IMR-90 (cell line): ENCODE measurements at regions not wholly inside any gene's neighbourhood (a gene's known extent, or its start where the extent isn't known, plus 50 kb on each side); places are given as distances from the start of the nearest gene placed in this dataset.

Experiments used
- ATAC-seq: fragments of 200-7000 bp; cut with Tn5 transposase; 2 replicates; pipeline ENCODE4 v1.9.1; 2020; ENCODE audit warnings: low read depth, mild to moderate bottlenecking, moderate library complexity
- BruUV-seq: library from RNA; stranded (reverse); fragments of 400-500 nt; replicated peaks from 2 replicates; lab custom pipeline; 2021; lab: Mats Ljungman, UMichigan
- CTCF ChIA-PET: fragments of 300-600 bp; formaldehyde crosslinking; extraction: SDS; loops from one replicate; lab custom pipeline; 2021; ENCODE audit warnings: antibody characterized with exemption; lab: Yijun Ruan, JAX
- POLR2A ChIA-PET: fragments of 300-600 bp; sonication (Branson Sonifier 250); formaldehyde crosslinking; loops from one replicate; lab custom pipeline; 2022; ENCODE audit warnings: antibody characterized with exemption; ENCODE audit not compliant: unreplicated experiment; lab: Charles Lee
- DNase-seq: peaks from one replicate; pipeline ENCODE4 v3.0.0; 2013
- H2AFZ ChIP-seq: replicated peaks from 2 replicates; pipeline ENCODE3; 2013; ENCODE audit warnings: low read length, mild to moderate bottlenecking; ENCODE audit not compliant: poor library complexity
- H2AK5ac ChIP-seq: 2 replicates; pipeline ENCODE4 v1.6.1; 2013; ENCODE audit warnings: low read depth, low read length, inconsistent platforms
- H2AK9ac ChIP-seq: replicated peaks from 2 replicates; pipeline ENCODE3; 2013; ENCODE audit warnings: mild to moderate bottlenecking, low read depth, low read length, moderate library complexity; ENCODE audit not compliant: poor library complexity
- H2BK120ac ChIP-seq: 2 replicates; pipeline ENCODE4 v1.6.1; 2013; ENCODE audit warnings: low read depth, low read length, inconsistent platforms
- H2BK15ac ChIP-seq: 3 replicates; pipeline ENCODE4 v1.6.1; 2013; ENCODE audit warnings: low read depth, low read length, inconsistent platforms
- H2BK20ac ChIP-seq: 2 replicates; pipeline ENCODE4 v1.6.1; 2013; ENCODE audit warnings: low read depth, mild to moderate bottlenecking, inconsistent platforms, low read length, moderate library complexity
- H2BK5ac ChIP-seq: 2 replicates; pipeline ENCODE4 v1.6.1; 2013; ENCODE audit warnings: mild to moderate bottlenecking, low read depth, low read length, inconsistent platforms; ENCODE audit not compliant: poor library complexity, severe bottlenecking
- H3K14ac ChIP-seq: replicated peaks from 2 replicates; pipeline ENCODE4 v1.6.1; 2013; ENCODE audit warnings: low read depth, low read length, inconsistent platforms
- H3K18ac ChIP-seq: 2 replicates; pipeline ENCODE4 v1.6.1; 2013; ENCODE audit warnings: low read depth, low read length, control low read depth
- H3K23ac ChIP-seq: 2 replicates; pipeline ENCODE4 v1.6.1; 2013; ENCODE audit warnings: low read depth, low read length, inconsistent platforms
- H3K27ac ChIP-seq: 2 replicates; pipeline ENCODE4 v1.5.1; 2013; ENCODE audit warnings: mild to moderate bottlenecking, control low read depth, low read length; ENCODE audit not compliant: insufficient read depth
- H3K27me3 ChIP-seq: 2 replicates; pipeline ENCODE4 v1.6.1; 2013; ENCODE audit warnings: low read length; ENCODE audit not compliant: control insufficient read depth, insufficient read depth
- H3K36me3 ChIP-seq: 2 replicates; pipeline ENCODE4 v1.6.1; 2013; ENCODE audit warnings: low read length, mixed read lengths; ENCODE audit not compliant: control insufficient read depth, insufficient read depth
- H3K4ac ChIP-seq: 2 replicates; pipeline ENCODE4 v1.6.1; 2013; ENCODE audit warnings: low read depth, low read length, inconsistent platforms
- H3K4me1 ChIP-seq: 2 replicates; pipeline ENCODE4 v1.6.1; 2013; ENCODE audit warnings: low read length, mixed read lengths; ENCODE audit not compliant: control insufficient read depth, insufficient read depth
- H3K4me2 ChIP-seq: 2 replicates; pipeline ENCODE4 v1.6.1; 2013; ENCODE audit warnings: low read depth, mild to moderate bottlenecking, control low read depth, low read length, moderate library complexity
- H3K4me3 ChIP-seq: 2 replicates; pipeline ENCODE4 v1.5.1; 2013; ENCODE audit warnings: low read depth, mild to moderate bottlenecking, control low read depth, low read length, moderate library complexity; ENCODE audit not compliant: insufficient read depth
- H3K56ac ChIP-seq: 2 replicates; pipeline ENCODE4 v1.6.1; 2013; ENCODE audit warnings: low read length, inconsistent platforms; ENCODE audit not compliant: insufficient read depth; ENCODE audit errors: extremely low read depth
- H3K79me1 ChIP-seq, 2 experiments: 2 replicates each; pipeline ENCODE4 v1.6.1; 2013; ENCODE audit warnings: low read length in 2 of 2, inconsistent platforms in 1 of 2, low read depth in 1 of 2
- H3K9ac ChIP-seq: 2 replicates; pipeline ENCODE4 v1.6.1; 2013; ENCODE audit warnings: low read depth, low read length, control low read depth
- H3K9me1 ChIP-seq: 2 replicates; pipeline ENCODE4 v1.6.1; 2013; ENCODE audit warnings: low read length, inconsistent platforms; ENCODE audit not compliant: insufficient read depth
- H3K9me3 ChIP-seq: 2 replicates; pipeline ENCODE4 v1.6.1; 2013; ENCODE audit warnings: low read length; ENCODE audit not compliant: control insufficient read depth, insufficient read depth
- H4K20me1 ChIP-seq: 2 replicates; pipeline ENCODE4 v1.6.1; 2013; ENCODE audit warnings: low read length, inconsistent platforms; ENCODE audit not compliant: insufficient read depth
- H4K5ac ChIP-seq: 2 replicates; pipeline ENCODE4 v1.6.1; 2013; ENCODE audit warnings: mild to moderate bottlenecking, low read depth, low read length, control low read depth
- H4K8ac ChIP-seq, 2 experiments: 2 replicates each; pipeline ENCODE4 v1.6.1; 2013; ENCODE audit warnings: low read depth in 2 of 2, low read length in 2 of 2, control low read depth in 1 of 2, inconsistent platforms in 1 of 2
- H4K91ac ChIP-seq: 2 replicates; pipeline ENCODE4 v1.6.1; 2013; ENCODE audit warnings: low read depth, low read length, inconsistent platforms; ENCODE audit not compliant: insufficient read depth
- BHLHE40 ChIP-seq: fragments of 150-350 bp; IDR thresholded peaks from 2 replicates; pipeline ENCODE4 v1.6.1; 2016; ENCODE audit warnings: mild to moderate bottlenecking, low read depth, low read length
- CEBPB ChIP-seq: IDR thresholded peaks from 2 replicates; pipeline ENCODE4 v1.6.1; 2012; ENCODE audit warnings: low read depth, low read length, improper control_type of control experiment
- CHD1 ChIP-seq: IDR thresholded peaks from 2 replicates; pipeline ENCODE4 v1.6.1; 2012; ENCODE audit warnings: low read depth, low read length, improper control_type of control experiment
- CTCF ChIP-seq: conservative IDR thresholded peaks from 2 replicates; pipeline ENCODE4 v1.5.1; 2012; ENCODE audit warnings: mild to moderate bottlenecking, low read depth, low read length, improper control_type of control experiment
- ELK1 ChIP-seq: fragments of 150-350 bp; IDR thresholded peaks from 2 replicates; pipeline ENCODE4 v1.6.1; 2016; ENCODE audit warnings: low read depth, mild to moderate bottlenecking, low read length, moderate library complexity, borderline replicate concordance
- FOS ChIP-seq: fragments of 150-350 bp; IDR thresholded peaks from 2 replicates; pipeline ENCODE4 v1.6.1; 2016; ENCODE audit warnings: low read depth, low read length
- MAFK ChIP-seq: IDR thresholded peaks from 2 replicates; pipeline ENCODE4 v1.6.1; 2012; ENCODE audit warnings: low read depth, low read length, improper control_type of control experiment
- MAZ ChIP-seq: IDR thresholded peaks from 2 replicates; pipeline ENCODE4 v1.6.1; 2012; ENCODE audit warnings: low read depth, mild to moderate bottlenecking, low read length, improper control_type of control experiment, moderate library complexity, borderline replicate concordance
- MXI1 ChIP-seq: IDR thresholded peaks from 2 replicates; pipeline ENCODE4 v1.6.1; 2012; ENCODE audit warnings: low read depth, mild to moderate bottlenecking, low read length, moderate library complexity, borderline replicate concordance
- NFE2L2 ChIP-seq: fragments of 150-350 bp; IDR thresholded peaks from 2 replicates; pipeline ENCODE4 v1.6.1; 2016; ENCODE audit warnings: low read depth, mild to moderate bottlenecking, low read length
- POLR2A ChIP-seq: IDR thresholded peaks from 2 replicates; pipeline ENCODE4 v1.6.1; 2012; ENCODE audit warnings: mild to moderate bottlenecking, low read depth, low read length
- RAD21 ChIP-seq: IDR thresholded peaks from 2 replicates; pipeline ENCODE4 v1.6.1; 2012; ENCODE audit warnings: low read length, improper control_type of control experiment
- RCOR1 ChIP-seq: IDR thresholded peaks from 2 replicates; pipeline ENCODE4 v1.6.1; 2012; ENCODE audit warnings: mild to moderate bottlenecking, low read length, improper control_type of control experiment; ENCODE audit not compliant: insufficient replicate concordance
- RFX5 ChIP-seq: IDR thresholded peaks from 2 replicates; pipeline ENCODE4 v1.8.0; 2012; ENCODE audit warnings: low read depth, mild to moderate bottlenecking, low read length, moderate library complexity
- SMC3 ChIP-seq: fragments of 150-350 bp; IDR thresholded peaks from 2 replicates; pipeline ENCODE4 v1.6.1; 2016; ENCODE audit warnings: low read depth, mild to moderate bottlenecking, antibody characterized with exemption, low read length, moderate library complexity
- USF2 ChIP-seq: fragments of 150-350 bp; IDR thresholded peaks from 2 replicates; pipeline ENCODE4 v1.6.1; 2017; ENCODE audit warnings: mild to moderate bottlenecking, antibody characterized with exemption, low read length, low read depth
- WGBS, 2 experiments: methylation state at CpG; one replicate each; pipeline versions ENCODE4 v1.1.5 to v1.1.7; 2013; ENCODE audit warnings: missing lambda C conversion rate in 2 of 2; ENCODE audit not compliant: insufficient read length in 1 of 2; ENCODE audit errors: extremely low coverage in 2 of 2; 5-methylcytosine and 5-hydroxymethylcytosine counted together
- dilution Hi-C: fragments of 300-500 bp; cut with HindIII; formaldehyde crosslinking; loops from one replicate; pipeline ENCODE4 v1.14.3; 2018; ENCODE audit warnings: low sequenced_read_pairs; ENCODE audit not compliant: unreplicated experiment
- in situ Hi-C: fragments of 300-500 bp; cut with MboI; formaldehyde crosslinking; loops from 3 replicates; pipeline ENCODE4 v1.14.3; 2019; ENCODE audit warnings: low sequenced_read_pairs, inconsistent platforms, mixed read lengths
- intact Hi-C: fragments of 100-400 bp; cut with micrococcal nuclease; formaldehyde crosslinking; loops from 2 replicates; pipeline ENCODE4 v1.10.0; 2022

GRCh38 chrX:43019021-43019420 lies 241.1 kb upstream of the PPP1R2C start:
- Histone ChIP-seq H2BK5ac (no peak overlapping the region), H3K23ac (no peak overlapping the region)

More at GRCh38 chrX:43019021-43019420, 241.1 kb upstream of the PPP1R2C start:
- Histone ChIP-seq H2BK15ac (no peak overlapping the region), H3K27me3 (no peaks in the 10 kb centered on the region), H3K14ac (no peak overlapping the region), H2AFZ (no peak overlapping the region), H3K4ac (no peak overlapping the region), H3K36me3 (no peaks in the 10 kb centered on the region), H4K91ac (no peak overlapping the region), H3K18ac (no peak overlapping the region), H3K79me1 (no peaks in the 10 kb centered on the region), H3K4me1 (no peaks in the 10 kb centered on the region), H4K5ac (no peak overlapping the region), H3K9me1 (no peaks in the 10 kb centered on the region), H3K4me2 (no peak overlapping the region), H3K9ac (no peak overlapping the region), H3K4me3 (no peak overlapping the region), H4K8ac (no peak overlapping the region), H3K56ac (no peak overlapping the region), H2BK120ac (no peak overlapping the region), H4K20me1 (no peaks in the 10 kb centered on the region), H3K27ac (no peak overlapping the region), H3K9me3 (no peaks in the 10 kb centered on the region), H2AK9ac (no peak overlapping the region), H2BK20ac (no peak overlapping the region), H2AK5ac (no peak overlapping the region)
- CTCF ChIA-PET = no interaction called here
- WGBS, 2 experiments = no CpG with 5 or more reads among the region's 3 CpGs
- POLR2A ChIA-PET = no interaction called here
- dilution Hi-C loops (no loop called here), intact Hi-C loops (no loop called here), in situ Hi-C loops (no loop called here)
- BruUV-seq = no TSS peak
- DNase-seq (no peak), ATAC-seq (no peak)
- TF ChIP-seq MXI1 = no peak
- no peak for TF ChIP-seq ELK1
- no peak for TF ChIP-seq MAFK
- TF ChIP-seq POLR2A = no peak
- no peak for TF ChIP-seq CTCF
- no peak for TF ChIP-seq RCOR1
- TF ChIP-seq NFE2L2 = no peak
- no peak for TF ChIP-seq RAD21
- no peak for TF ChIP-seq CEBPB
- no peak for TF ChIP-seq USF2
- TF ChIP-seq MAZ = no peak
- TF ChIP-seq FOS = no peak
- no peak for TF ChIP-seq BHLHE40
- TF ChIP-seq CHD1 = no peak
- no peak for TF ChIP-seq SMC3
- no peak for TF ChIP-seq RFX5
